Thoracic aorta (tissue), 2 donors: ENCODE measurements at regions not wholly inside any gene's neighbourhood (a gene's known extent, or its start where the extent isn't known, plus 50 kb on each side); places are given as distances from the start of the nearest gene placed in this dataset.

Experiments
- ATAC-seq: fragments of 150-250 bp; one replicate; pipeline ENCODE4 v1.8.0; 2017; ENCODE audit warnings: low read depth; ENCODE audit not compliant: insufficient number of reproducible peaks, low FRiP score
- DNase-seq: peaks from one replicate; pipeline ENCODE4 v3.0.0-alpha.2; 2020; ENCODE audit warnings: low spot score
- H3K27ac ChIP-seq, 2 donors: fragments of 200-600 bp; sonication (generic); 1 replicate in 1 of 2; 2 replicates in 1 of 2; pipeline ENCODE4 v1.5.1; 2016; ENCODE audit warnings: mild to moderate bottlenecking in 2 of 2, moderate library complexity in 2 of 2
- H3K27me3 ChIP-seq: fragments of 200-600 bp; sonication (generic); replicated peaks from 2 replicates; pipeline ENCODE4 v1.6.0; 2016; ENCODE audit warnings: mild to moderate bottlenecking; ENCODE audit not compliant: insufficient read depth
- H3K36me3 ChIP-seq: fragments of 200-600 bp; sonication (generic); one replicate; pipeline ENCODE4 v1.5.1; 2016
- H3K4me1 ChIP-seq, 2 donors: fragments of 200-600 bp; sonication (generic); 1 replicate in 1 of 2; 2 replicates in 1 of 2; pipeline versions ENCODE4 v1.5.1 to v1.6.0; 2016; ENCODE audit warnings: low read depth in 2 of 2, mild to moderate bottlenecking in 1 of 2; ENCODE audit not compliant: control insufficient read depth in 1 of 2
- H3K4me3 ChIP-seq: fragments of 200-600 bp; sonication (generic); 2 replicates; pipeline ENCODE4 v1.5.1; 2016; ENCODE audit warnings: mild to moderate bottlenecking
- H3K9me3 ChIP-seq: fragments of 200-600 bp; sonication (generic); 2 replicates; pipeline ENCODE4 v1.5.1; 2016
- CTCF ChIP-seq: fragments of 200-600 bp; sonication (generic); IDR thresholded peaks from one replicate; pipeline ENCODE4 v1.5.1; 2019; ENCODE audit warnings: antibody characterized with exemption

GRCh38 chr10:121356183-121356582, 242.1 kb downstream of the FGFR2 start:
- DNase-seq (no peak), ATAC-seq (no peak)
- no peaks in the 10 kb centered on the region for H3K4me1 ChIP-seq
- H3K9me3 ChIP-seq, result no peaks in the 10 kb centered on the region
- H3K4me3 ChIP-seq, result no peak overlapping the region
- no peaks in the 10 kb centered on the region for H3K36me3 ChIP-seq
- H3K27ac ChIP-seq, result no peak overlapping the region
- no peaks in the 10 kb centered on the region for H3K27me3 ChIP-seq
- no peak for TF ChIP-seq CTCF

GRCh38 chr10:121357401-121357800, 240.8 kb downstream of the FGFR2 start:
- DNase-seq (no peak), ATAC-seq (no peak)
- no peak for TF ChIP-seq CTCF
- H3K27ac ChIP-seq, result no peak overlapping the region
- no peak overlapping the region for H3K4me3 ChIP-seq
- no peaks in the 10 kb centered on the region for H3K27me3 ChIP-seq
- no peaks in the 10 kb centered on the region for H3K36me3 ChIP-seq
- no peaks in the 10 kb centered on the region for H3K9me3 ChIP-seq
- H3K4me1 ChIP-seq, result peaks cover 0 to 4% of the 10 kb centered on the region in 2 donors

- Histone ChIP-seq H3K9me3 (no peaks in the 10 kb centered on the region), H3K27me3 (no peaks in the 10 kb centered on the region), H3K4me1 (peaks cover 0 to 4% of the 10 kb centered on the region in 2 donors), H3K36me3 (no peaks in the 10 kb centered on the region), H3K27ac (no peak overlapping the region), H3K4me3 (no peak overlapping the region)
- ATAC-seq, result no peak
- no peak for TF ChIP-seq CTCF
- DNase-seq, result no peak
Measured at GRCh38 chr10:121362026-121362425, 236.2 kb downstream of the FGFR2 start.

- H3K27me3 ChIP-seq, result no peaks in the 10 kb centered on the region
- peaks cover 0 to 4% of the 10 kb centered on the region in 2 donors for H3K4me1 ChIP-seq
- no peak for ATAC-seq
Measured at GRCh38 chr10:121365566-121365965, 232.7 kb downstream of the FGFR2 start.

GRCh38 chr10:121368347-121369025, 229.8 kb downstream of the FGFR2 start:
- no peaks in the 10 kb centered on the region for H3K27me3 ChIP-seq
- H3K9me3 ChIP-seq, result no peaks in the 10 kb centered on the region
- H3K4me1 ChIP-seq, result no peaks in the 10 kb centered on the region
- ATAC-seq, result no peak
- H3K4me3 ChIP-seq, result no peak overlapping the region
- DNase-seq, result no peak
- H3K27ac ChIP-seq, result no peak overlapping the region
- no peak for TF ChIP-seq CTCF
- H3K36me3 ChIP-seq, result no peaks in the 10 kb centered on the region

More at GRCh38 chr10:121365566-121365965, 232.7 kb downstream of the FGFR2 start:
- H3K27ac ChIP-seq, result no peak overlapping the region
- no peak for TF ChIP-seq CTCF
- no peak for DNase-seq
- H3K4me3 ChIP-seq, result no peak overlapping the region
- H3K36me3 ChIP-seq, result no peaks in the 10 kb centered on the region
- no peaks in the 10 kb centered on the region for H3K9me3 ChIP-seq
